ENCODE measurements at regions not wholly inside any gene's neighbourhood (a gene's known extent, or its start where the extent isn't known, plus 50 kb on each side); places are given as distances from the start of the nearest gene placed in this dataset.

- Histone ChIP-seq H3K36me3 (ENCODE audit: insufficient read depth, low read length) (no peaks in the 10 kb centered on the region), H3K4me1 (ENCODE audit: insufficient read depth, low read length, poor library complexity, severe bottlenecking) (no peaks in the 10 kb centered on the region), H3K4me2 (ENCODE audit: low read depth, low read length, poor library complexity, severe bottlenecking) (no peak overlapping the region), H3K9me2 (replicated peaks; ENCODE audit: low read depth, low read length) (0 out of 2 replicates have a peak, but pooled peaks cover 3% of the 10 kb centered on the region), H3K79me2 (ENCODE audit: insufficient read depth, low read length) (no peaks in the 10 kb centered on the region), H3K9me3 (ENCODE audit: insufficient read depth, low read depth, low read length) (no peaks in the 10 kb centered on the region), H4K20me1 (ENCODE audit: insufficient read depth, low read length, poor library complexity, severe bottlenecking) (no peaks in the 10 kb centered on the region), H3K27me3 (ENCODE audit: insufficient read depth, low read length, poor library complexity, severe bottlenecking) (no peaks in the 10 kb centered on the region), H2AFZ (ENCODE audit: low read length) (no peak overlapping the region), H3K4me3 (ENCODE audit: low read length, poor library complexity, severe bottlenecking) (no peak overlapping the region), H3K9ac (ENCODE audit: low read depth, low read length, poor library complexity, severe bottlenecking) (no peak overlapping the region), H3F3A (ENCODE audit: low read depth) (no peaks in the 10 kb centered on the region)
- no peak for TF ChIP-seq CTCF (conservative IDR thresholded peaks at IDR 0.05; ENCODE audit: low read length)
Measured at GRCh38 chr4:22947851-22948250, 255.1 kb downstream of the GBA3 start.

DNA sequence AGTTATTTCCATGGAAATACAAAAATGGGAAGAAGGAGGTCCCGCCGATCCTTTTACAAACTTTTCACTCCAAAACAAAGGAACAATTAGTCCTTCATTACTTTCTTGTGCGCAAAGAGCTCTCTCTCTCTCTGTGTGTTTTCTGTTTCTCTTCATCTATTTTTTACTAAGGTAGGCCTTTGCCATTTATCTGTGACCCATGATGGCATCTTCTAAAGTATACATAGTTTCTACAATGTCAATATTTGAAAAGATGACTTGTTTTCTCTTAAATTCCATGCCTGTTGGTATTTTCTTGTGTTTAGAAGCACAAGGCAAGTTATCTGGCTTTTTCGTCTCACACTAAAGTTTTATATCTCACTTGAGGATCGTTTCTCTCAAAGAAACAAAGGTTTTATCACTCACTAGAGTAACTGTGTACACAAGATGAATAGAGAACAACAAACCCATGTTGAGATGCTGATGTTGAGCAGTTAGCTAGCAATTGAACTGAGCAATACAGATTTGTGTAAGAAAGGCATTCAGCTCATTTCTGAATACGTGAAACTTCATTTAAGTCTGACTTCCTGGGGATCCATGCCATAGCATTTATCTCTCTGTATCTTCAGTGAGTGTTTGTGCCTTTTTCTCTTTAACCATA is 250.3 kb downstream of the GBA3 start:
- Histone ChIP-seq H3K36me3 (ENCODE audit: insufficient read depth, low read length) (no peaks in the 10 kb centered on the region), H2AFZ (ENCODE audit: low read length) (no peak overlapping the region), H3K9me2 (replicated peaks; ENCODE audit: low read depth, low read length) (0 out of 2 replicates have a peak, but pooled peaks cover 3% of the 10 kb centered on the region), H3K79me2 (ENCODE audit: insufficient read depth, low read length) (no peaks in the 10 kb centered on the region), H3K4me3 (ENCODE audit: low read length, poor library complexity, severe bottlenecking) (no peak overlapping the region), H4K20me1 (ENCODE audit: insufficient read depth, low read length, poor library complexity, severe bottlenecking) (no peaks in the 10 kb centered on the region), H3K9ac (ENCODE audit: low read depth, low read length, poor library complexity, severe bottlenecking) (no peak overlapping the region), H3F3A (ENCODE audit: low read depth) (no peaks in the 10 kb centered on the region), H3K4me2 (ENCODE audit: low read depth, low read length, poor library complexity, severe bottlenecking) (no peak overlapping the region), H3K27me3 (ENCODE audit: insufficient read depth, low read length, poor library complexity, severe bottlenecking) (no peaks in the 10 kb centered on the region), H3K9me3 (ENCODE audit: insufficient read depth, low read depth, low read length) (0 out of 2 replicates have a peak, but pooled peaks cover 3% of the 10 kb centered on the region), H3K4me1 (ENCODE audit: insufficient read depth, low read length, poor library complexity, severe bottlenecking) (no peaks in the 10 kb centered on the region)
- TF ChIP-seq CTCF (conservative IDR thresholded peaks at IDR 0.05; ENCODE audit: low read length) = no peak
- TF ChIP-seq EZH2phosphoT487 (IDR thresholded peaks at IDR 0.05; ENCODE audit: borderline replicate concordance) = no peak

GRCh38 chr4:22941688-22942375 is 249.1 kb downstream of the GBA3 start:
- H2AFZ ChIP-seq (ENCODE audit: low read length) = no peak overlapping the region
- no peak overlapping the region for H3K4me3 ChIP-seq (ENCODE audit: low read length, poor library complexity, severe bottlenecking)
- no peaks in the 10 kb centered on the region for H3K4me1 ChIP-seq (ENCODE audit: insufficient read depth, low read length, poor library complexity, severe bottlenecking)
- H3K9ac ChIP-seq (ENCODE audit: low read depth, low read length, poor library complexity, severe bottlenecking) = no peak overlapping the region
- 0 out of 2 replicates have a peak, but pooled peaks cover 3% of the 10 kb centered on the region for H3K9me3 ChIP-seq (ENCODE audit: insufficient read depth, low read depth, low read length)
- H4K20me1 ChIP-seq (ENCODE audit: insufficient read depth, low read length, poor library complexity, severe bottlenecking) = no peaks in the 10 kb centered on the region
- 0 out of 2 replicates have a peak, but pooled peaks cover 3% of the 10 kb centered on the region for H3K9me2 ChIP-seq (replicated peaks; ENCODE audit: low read depth, low read length)
- H3K79me2 ChIP-seq (ENCODE audit: insufficient read depth, low read length) = no peaks in the 10 kb centered on the region
- no peak for TF ChIP-seq EZH2phosphoT487 (IDR thresholded peaks at IDR 0.05; ENCODE audit: borderline replicate concordance)
- no peak for TF ChIP-seq CTCF (conservative IDR thresholded peaks at IDR 0.05; ENCODE audit: low read length)
- no peaks in the 10 kb centered on the region for H3K36me3 ChIP-seq (ENCODE audit: insufficient read depth, low read length)
- H3F3A ChIP-seq (ENCODE audit: low read depth) = no peaks in the 10 kb centered on the region
- H3K4me2 ChIP-seq (ENCODE audit: low read depth, low read length, poor library complexity, severe bottlenecking) = no peak overlapping the region
- H3K27me3 ChIP-seq (ENCODE audit: insufficient read depth, low read length, poor library complexity, severe bottlenecking) = no peaks in the 10 kb centered on the region
